Neuron (in vitro differentiated cells): ENCODE measurements at regions not wholly inside any gene's neighbourhood (a gene's known extent, or its start where the extent isn't known, plus 50 kb on each side); places are given as distances from the start of the nearest gene placed in this dataset.
A peak's percentile ranks its signal among the peaks of the same experiment; 100 is the strongest.

Experiments
- H2AFZ ChIP-seq: one replicate; pipeline ENCODE4 v1.6.1; 2013; ENCODE audit warnings: low read depth, mild to moderate bottlenecking, inconsistent platforms, low read length, moderate library complexity
- H3K27me3 ChIP-seq: one replicate; pipeline ENCODE4 v1.6.1; 2013; ENCODE audit warnings: low read length; ENCODE audit not compliant: insufficient read depth
- H3K36me3 ChIP-seq: one replicate; pipeline ENCODE4 v1.6.1; 2013; ENCODE audit warnings: low read length; ENCODE audit not compliant: insufficient read depth
- H3K4me1 ChIP-seq: one replicate; pipeline ENCODE4 v1.6.1; 2013; ENCODE audit warnings: low read length; ENCODE audit not compliant: insufficient read depth
- H3K4me3 ChIP-seq: 2 replicates; pipeline ENCODE4 v1.5.1; 2013; ENCODE audit warnings: mild to moderate bottlenecking, low read length, moderate library complexity
- H3K9me3 ChIP-seq: one replicate; pipeline ENCODE4 v1.6.1; 2013; ENCODE audit warnings: low read length

GRCh38 chr1:99455760-99456159 lies 190.2 kb upstream of the PALMD start:
- Histone ChIP-seq H2AFZ (no peak overlapping the region), H3K4me1 (no peaks in the 10 kb centered on the region), H3K36me3 (no peaks in the 10 kb centered on the region), H3K27me3 (no peaks in the 10 kb centered on the region), H3K4me3 (no peak overlapping the region), H3K9me3 (no peaks in the 10 kb centered on the region)

GRCh38 chr1:99456536-99456935 lies 189.4 kb upstream of the PALMD start:
- no peaks in the 10 kb centered on the region for H3K27me3 ChIP-seq

GRCh38 chr1:99457381-99458165 lies 188.3 kb upstream of the PALMD start:
- no peak overlapping the region for H2AFZ ChIP-seq
- no peaks in the 10 kb centered on the region for H3K27me3 ChIP-seq
- no peaks in the 10 kb centered on the region for H3K36me3 ChIP-seq
- peaks cover 1% of the 10 kb centered on the region for H3K9me3 ChIP-seq
- H3K4me3 ChIP-seq, result no peak overlapping the region
- H3K4me1 ChIP-seq, result no peaks in the 10 kb centered on the region

More at GRCh38 chr1:99456536-99456935, 189.4 kb upstream of the PALMD start:
- H3K36me3 ChIP-seq, result no peaks in the 10 kb centered on the region
- H2AFZ ChIP-seq, result no peak overlapping the region
- peaks cover 1% of the 10 kb centered on the region for H3K9me3 ChIP-seq
- no peaks in the 10 kb centered on the region for H3K4me1 ChIP-seq
- no peak overlapping the region for H3K4me3 ChIP-seq

GRCh38 chr1:99461499-99461898 lies 184.4 kb upstream of the PALMD start:
- Histone ChIP-seq H3K27me3 (no peaks in the 10 kb centered on the region), H3K36me3 (no peaks in the 10 kb centered on the region), H3K9me3 (peaks cover 1% of the 10 kb centered on the region), H3K4me3 (no peak overlapping the region), H3K4me1 (no peaks in the 10 kb centered on the region), H2AFZ (no peak overlapping the region)

GRCh38 chr1:99464738-99465137 lies 181.2 kb upstream of the PALMD start:
- peaks cover 4% of the 10 kb centered on the region for H3K4me1 ChIP-seq
- no peak overlapping the region for H3K4me3 ChIP-seq
- H3K27me3 ChIP-seq, result no peaks in the 10 kb centered on the region
- peaks cover 1% of the 10 kb centered on the region for H3K9me3 ChIP-seq
- H2AFZ ChIP-seq, result no peak overlapping the region
- no peaks in the 10 kb centered on the region for H3K36me3 ChIP-seq

- Histone ChIP-seq H3K27me3 (no peaks in the 10 kb centered on the region), H3K36me3 (no peaks in the 10 kb centered on the region), H3K9me3 (peaks cover 1% of the 10 kb centered on the region), H2AFZ (no peak overlapping the region), H3K4me1 (peaks cover 4% of the 10 kb centered on the region), H3K4me3 (no peak overlapping the region)
Measured at GRCh38 chr1:99465176-99465900, 180.6 kb upstream of the PALMD start.

GRCh38 chr1:99467645-99468044 lies 178.3 kb upstream of the PALMD start:
- no peaks in the 10 kb centered on the region for H3K9me3 ChIP-seq
- no peaks in the 10 kb centered on the region for H3K27me3 ChIP-seq

GRCh38 chr1:99469550-99469971 lies 176.4 kb upstream of the PALMD start:
- Histone ChIP-seq H3K4me1 (peaks cover 4% of the 10 kb centered on the region), H2AFZ (peak overlapping the region; percentile 48), H3K9me3 (no peaks in the 10 kb centered on the region)

More at GRCh38 chr1:99467645-99468044, 178.3 kb upstream of the PALMD start:
- Histone ChIP-seq H3K4me3 (no peak overlapping the region), H2AFZ (no peak overlapping the region), H3K4me1 (peaks cover 4% of the 10 kb centered on the region), H3K36me3 (no peaks in the 10 kb centered on the region)

GRCh38 chr1:99472893-99473292 lies 173.0 kb upstream of the PALMD start:
- Histone ChIP-seq H3K36me3 (no peaks in the 10 kb centered on the region), H2AFZ (no peak overlapping the region)

More at GRCh38 chr1:99469550-99469971, 176.4 kb upstream of the PALMD start:
- no peak overlapping the region for H3K4me3 ChIP-seq
- H3K36me3 ChIP-seq, result no peaks in the 10 kb centered on the region
- H3K27me3 ChIP-seq, result no peaks in the 10 kb centered on the region

GRCh38 chr1:99474350-99474893 lies 171.5 kb upstream of the PALMD start:
- H3K9me3 ChIP-seq, result no peaks in the 10 kb centered on the region
- no peaks in the 10 kb centered on the region for H3K27me3 ChIP-seq
- H3K36me3 ChIP-seq, result no peaks in the 10 kb centered on the region
- peaks cover 4% of the 10 kb centered on the region for H3K4me1 ChIP-seq
- H2AFZ ChIP-seq, result no peak overlapping the region
- no peak overlapping the region for H3K4me3 ChIP-seq

More at GRCh38 chr1:99472893-99473292, 173.0 kb upstream of the PALMD start:
- Histone ChIP-seq H3K9me3 (no peaks in the 10 kb centered on the region), H3K27me3 (no peaks in the 10 kb centered on the region), H3K4me1 (peaks cover 4% of the 10 kb centered on the region), H3K4me3 (no peak overlapping the region)

GRCh38 chr1:99476058-99476457 lies 169.9 kb upstream of the PALMD start:
- no peaks in the 10 kb centered on the region for H3K36me3 ChIP-seq
- no peaks in the 10 kb centered on the region for H3K4me1 ChIP-seq
- H3K4me3 ChIP-seq, result no peak overlapping the region
- H2AFZ ChIP-seq, result no peak overlapping the region
- H3K9me3 ChIP-seq, result no peaks in the 10 kb centered on the region
- no peaks in the 10 kb centered on the region for H3K27me3 ChIP-seq

GRCh38 chr1:99481391-99481996 lies 164.4 kb upstream of the PALMD start:
- H3K27me3 ChIP-seq, result no peaks in the 10 kb centered on the region
- no peaks in the 10 kb centered on the region for H3K4me1 ChIP-seq
- no peak overlapping the region for H3K4me3 ChIP-seq
- no peaks in the 10 kb centered on the region for H3K9me3 ChIP-seq
- no peaks in the 10 kb centered on the region for H3K36me3 ChIP-seq
- peak overlapping the region; percentile 59 for H2AFZ ChIP-seq

GRCh38 chr1:99482286-99482685 lies 163.6 kb upstream of the PALMD start:
- H2AFZ ChIP-seq, result no peak overlapping the region
- H3K27me3 ChIP-seq, result no peaks in the 10 kb centered on the region
- no peaks in the 10 kb centered on the region for H3K4me1 ChIP-seq
- H3K36me3 ChIP-seq, result no peaks in the 10 kb centered on the region
- H3K9me3 ChIP-seq, result no peaks in the 10 kb centered on the region
- no peak overlapping the region for H3K4me3 ChIP-seq
